GM21390 (cell line): ENCODE measurements at regions not wholly inside any gene's neighbourhood (a gene's known extent, or its start where the extent isn't known, plus 50 kb on each side); places are given as distances from the start of the nearest gene placed in this dataset.
"Not testable (repeated sequence)": the region's sequence is repeated elsewhere in the genome, so short reads cannot be mapped to it uniquely, and the experiment has no call there.

Source experiments
- ATAC-seq: cut with Tn5 transposase; IDR thresholded peaks from one replicate; pipeline ENCODE4 v1.9.1; 2021; ENCODE audit not compliant: unreplicated experiment

DNA sequence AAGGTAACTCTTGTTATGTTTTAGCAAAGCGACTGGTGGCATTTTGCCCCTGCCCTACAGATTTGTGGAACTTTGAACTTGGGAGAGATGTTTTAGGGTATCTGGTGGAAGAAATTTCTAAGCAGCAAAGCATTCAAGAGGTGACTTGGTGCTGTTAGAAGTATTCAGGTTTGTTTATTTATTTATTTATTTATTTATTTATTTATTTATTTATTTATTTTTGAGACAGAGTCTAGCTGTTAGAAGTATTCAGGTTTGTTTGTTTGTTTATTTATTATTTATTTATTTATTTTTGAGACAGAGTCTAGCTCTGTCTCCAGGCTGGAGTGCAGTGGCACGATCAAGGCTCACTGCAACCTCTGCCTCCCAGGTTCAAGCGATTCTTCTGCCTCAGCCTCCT, 89.8 kb upstream of the DDHD1 start:
- ATAC-seq, result not testable (repeated sequence)

DNA sequence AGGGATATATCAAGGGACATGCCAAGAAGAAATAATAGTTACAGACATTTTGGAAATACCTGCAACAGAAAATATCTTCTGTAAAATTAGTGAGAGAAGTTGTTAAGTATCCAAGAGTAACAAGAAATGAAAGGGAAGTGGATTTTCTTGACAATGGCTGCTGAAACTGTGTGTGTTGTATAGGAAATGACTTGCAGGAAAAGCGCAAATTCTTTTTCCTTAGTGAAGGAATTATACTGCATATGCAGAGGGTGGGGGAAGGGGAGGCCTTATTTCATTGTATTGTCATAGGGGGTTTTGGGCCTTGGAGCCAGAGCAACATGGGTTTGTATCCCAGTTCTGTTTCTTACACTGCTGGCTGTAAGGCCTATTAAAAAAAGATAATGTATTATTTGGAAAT, 84.4 kb upstream of the DDHD1 start:
- no peak for ATAC-seq

- ATAC-seq, result no peak
These were observed 83.6 kb upstream of the DDHD1 start for GRCh38 chr14:53236708-53237107.

DNA sequence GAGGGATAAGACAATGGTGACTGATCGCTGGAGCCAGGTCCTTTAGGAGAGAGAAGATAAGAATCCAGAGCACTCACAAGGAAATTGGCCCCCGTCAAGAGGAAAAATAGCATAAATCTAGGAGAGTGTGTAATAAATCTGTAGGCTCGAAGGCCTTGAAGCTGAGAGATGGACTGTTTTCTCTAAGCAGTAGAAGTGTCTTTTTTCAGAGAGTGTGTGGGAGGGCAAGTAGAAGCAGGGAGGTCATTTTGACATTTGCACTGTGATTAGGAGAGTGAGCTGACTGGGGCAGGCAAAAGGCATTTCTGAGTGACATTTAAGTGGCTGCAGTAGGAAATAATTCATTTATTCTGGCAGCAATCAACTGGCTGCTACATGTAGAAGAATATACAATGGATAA, 78.0 kb upstream of the DDHD1 start:
- no peak for ATAC-seq

- no peak for ATAC-seq
These were observed 75.8 kb upstream of the DDHD1 start for GRCh38 chr14:53228966-53229365.

- ATAC-seq, result no peak
These were observed 74.1 kb upstream of the DDHD1 start for GRCh38 chr14:53227154-53227718.

- no peak for ATAC-seq
These were observed 73.4 kb upstream of the DDHD1 start for GRCh38 chr14:53226553-53226952.

DNA sequence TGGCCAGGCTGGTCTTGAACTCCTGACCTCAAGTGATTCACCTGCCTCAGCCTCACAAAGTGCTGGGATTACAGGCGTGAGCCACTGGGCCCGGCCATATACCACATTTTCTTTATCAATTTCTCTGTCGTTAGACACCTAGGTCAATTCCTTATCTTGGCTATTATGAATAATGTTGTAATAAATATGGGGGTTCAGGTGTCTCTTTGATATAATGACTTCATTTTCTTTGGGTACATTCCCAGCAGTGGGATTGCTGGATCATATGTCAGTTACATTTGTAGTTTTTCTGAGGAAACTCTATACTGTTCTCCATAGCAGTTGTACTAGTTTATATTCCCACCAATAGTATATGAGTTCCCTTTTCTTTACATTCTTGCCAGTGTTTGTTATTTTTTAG, 67.8 kb upstream of the DDHD1 start:
- ATAC-seq, result no peak

DNA sequence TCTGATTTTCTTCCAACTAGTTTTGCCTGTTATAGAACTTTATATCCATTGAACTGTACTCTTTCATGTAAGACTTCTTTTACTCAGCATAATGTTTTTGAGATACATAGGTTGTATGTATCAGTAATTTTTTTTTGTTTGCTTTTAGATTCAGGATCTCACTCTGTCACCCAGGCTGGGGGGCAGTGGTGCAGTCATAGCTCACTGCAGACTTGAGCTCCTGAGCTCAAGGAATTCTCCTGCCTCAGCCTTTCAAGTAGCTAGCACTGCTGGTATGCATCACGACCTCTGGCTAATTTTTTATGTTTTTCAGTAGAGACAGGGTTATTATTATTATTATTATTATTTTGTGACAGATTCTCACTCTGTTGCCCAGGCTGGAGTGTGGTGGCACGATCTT, 65.0 kb upstream of the DDHD1 start:
- ATAC-seq, result no peak

DNA sequence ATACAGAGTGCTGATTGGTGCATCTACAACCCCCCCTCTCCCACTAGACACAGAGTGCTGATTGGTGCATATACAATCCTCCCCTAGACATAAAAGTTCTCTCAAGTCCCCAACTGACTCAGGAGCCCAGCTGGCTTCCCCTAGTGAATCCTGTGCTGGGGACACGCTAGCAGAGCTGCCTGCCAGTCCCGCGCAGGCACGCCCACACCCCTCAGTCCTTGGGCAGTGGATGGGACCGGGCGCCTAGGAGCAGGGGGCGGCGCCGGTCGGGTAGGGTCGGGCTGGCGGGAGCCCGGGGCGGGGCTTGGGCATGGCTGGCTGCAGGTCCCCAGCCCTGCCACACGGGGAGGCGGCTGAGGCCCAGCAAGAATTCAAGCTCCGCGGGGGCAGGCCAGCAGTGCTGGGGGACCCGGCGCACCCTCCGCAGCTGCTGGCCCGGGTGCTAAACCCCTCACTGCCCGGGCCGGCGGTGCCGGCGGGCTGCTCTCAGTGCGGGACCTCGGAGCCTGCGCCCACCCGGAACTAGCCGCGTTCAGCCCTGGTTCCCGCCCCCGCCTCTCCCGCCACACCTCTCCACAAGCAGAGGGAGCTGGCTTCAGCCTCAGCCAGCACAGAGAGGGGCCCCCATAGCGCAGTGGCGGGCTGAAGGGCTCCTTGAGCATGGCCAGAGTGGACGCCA, 64.3 kb upstream of the DDHD1 start:
- peak; percentile 99 for ATAC-seq

- ATAC-seq, result not testable (repeated sequence)
These were observed 63.8 kb upstream of the DDHD1 start for GRCh38 chr14:53216955-53217315.

DNA sequence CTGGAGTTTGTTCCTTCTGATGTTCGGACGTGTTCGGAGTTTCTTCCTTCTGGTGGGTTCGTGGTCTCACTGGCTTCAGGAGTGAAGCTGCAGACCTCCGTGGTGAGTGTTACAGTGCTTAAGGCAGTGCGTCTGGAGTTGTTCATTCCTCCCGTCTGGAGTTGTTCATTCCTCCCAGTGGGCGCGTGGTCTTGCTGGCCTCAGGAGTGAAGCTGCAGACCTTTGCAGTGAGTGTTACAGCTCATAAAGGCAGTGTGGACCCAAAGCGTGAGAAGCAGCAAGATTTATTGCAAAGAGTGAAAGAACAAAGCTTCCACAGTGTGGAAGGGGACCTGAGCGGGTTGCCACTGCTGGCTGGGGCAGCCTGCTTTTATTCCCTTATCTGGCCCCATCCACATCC, 63.4 kb upstream of the DDHD1 start:
- not testable (repeated sequence) for ATAC-seq

GRCh38 chr14:53215101-53215500, 62.0 kb upstream of the DDHD1 start:
- ATAC-seq, result no peak

- no peak for ATAC-seq
These were observed 61.3 kb upstream of the DDHD1 start for GRCh38 chr14:53214384-53214783.

DNA sequence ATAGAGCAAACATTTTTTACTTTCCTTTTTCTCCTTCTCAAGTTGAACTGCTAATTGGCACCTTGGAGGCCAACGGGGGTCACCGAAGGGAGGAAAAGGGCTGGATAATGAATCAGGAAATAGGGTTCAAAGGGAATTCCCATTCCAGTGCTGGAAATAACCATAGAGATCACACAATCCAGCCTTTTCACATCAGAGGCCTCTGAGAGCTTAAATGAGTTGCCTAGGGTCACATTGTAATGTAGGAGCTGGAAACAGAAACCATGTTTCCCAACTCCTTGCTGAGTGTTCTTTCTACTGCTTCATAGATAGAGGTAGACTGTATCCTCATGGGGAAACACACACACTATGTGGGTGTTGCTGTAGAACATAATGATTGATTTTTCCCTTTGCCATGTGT, 60.6 kb upstream of the DDHD1 start:
- ATAC-seq, result no peak

GRCh38 chr14:53209370-53209769, 56.2 kb upstream of the DDHD1 start:
- ATAC-seq, result no peak
